Gastroesophageal sphincter (tissue), 4 donors: ENCODE measurements at regions not wholly inside any gene's neighbourhood (a gene's known extent, or its start where the extent isn't known, plus 50 kb on each side); places are given as distances from the start of the nearest gene placed in this dataset.

Source experiments
- ATAC-seq: fragments of 150-250 bp; one replicate; pipeline ENCODE4 v1.9.1; 2016; ENCODE audit warnings: mild to moderate bottlenecking, moderate library complexity
- H3K27ac ChIP-seq, 4 donors: fragments of 200-600 bp; sonication (generic) in 3 of 4; 1 replicate in 3 of 4; 2 replicates in 1 of 4; pipeline ENCODE4 v1.5.1; 2016 to 2019
- H3K27me3 ChIP-seq: fragments of 200-600 bp; sonication (generic); one replicate; pipeline ENCODE4 v1.5.1; 2019
- H3K36me3 ChIP-seq, 2 donors: fragments of 200-600 bp; sonication (generic); one replicate each; pipeline ENCODE4 v1.5.1; 2019; ENCODE audit warnings: control low read depth in 1 of 2
- H3K4me1 ChIP-seq, 3 donors: fragments of 200-600 bp; sonication (generic); 1 replicate in 2 of 3; 2 replicates in 1 of 3; pipeline ENCODE4 v1.5.1; 2016 to 2019; ENCODE audit warnings: control low read depth in 2 of 3
- H3K4me3 ChIP-seq, 2 donors: fragments of 200-600 bp; sonication (generic); one replicate each; pipeline ENCODE4 v1.5.1; 2019; ENCODE audit warnings: mild to moderate bottlenecking in 1 of 2, moderate library complexity in 1 of 2
- H3K9me3 ChIP-seq, 3 donors: fragments of 200-600 bp; sonication (generic); one replicate each; pipeline ENCODE4 v1.5.1; 2017 to 2019; ENCODE audit warnings: control low read depth in 2 of 3
- CTCF ChIP-seq, 4 experiments: fragments of 200-600 bp in 2 of 4; fragments of 450-650 bp in 2 of 4; sonication (generic) in 1 of 4; IDR thresholded peaks; one replicate each; pipeline ENCODE4 v1.5.1; 2017 to 2019; ENCODE audit warnings: antibody characterized with exemption in 4 of 4, mild to moderate bottlenecking in 2 of 4, moderate library complexity in 2 of 4
- EP300 ChIP-seq: sonication (generic); formaldehyde crosslinking; IDR thresholded peaks from one replicate; pipeline ENCODE4 v1.6.1; 2017; ENCODE audit warnings: antibody characterized with exemption, mild to moderate bottlenecking
- POLR2A ChIP-seq, 2 donors: fragments of 450-650 bp; IDR thresholded peaks; one replicate each; pipeline ENCODE4 v1.6.1; 2017; ENCODE audit warnings: antibody characterized with exemption in 2 of 2, mild to moderate bottlenecking in 2 of 2, moderate library complexity in 1 of 2
- POLR2AphosphoS5 ChIP-seq: sonication (generic); formaldehyde crosslinking; IDR thresholded peaks from one replicate; pipeline ENCODE4 v1.6.1; 2017; ENCODE audit warnings: antibody characterized with exemption
- WGBS, 2 donors: methylation state at CpG; one replicate each; pipeline ENCODE4 v1.1.5; 2018; ENCODE audit warnings: low coverage in 1 of 2; 5-methylcytosine and 5-hydroxymethylcytosine counted together

- Histone ChIP-seq H3K4me1 (no peaks in the 10 kb centered on the region), H3K36me3 (no peaks in the 10 kb centered on the region), H3K27me3 (no peaks in the 10 kb centered on the region), H3K27ac (no peak overlapping the region), H3K9me3 (no peaks in the 10 kb centered on the region), H3K4me3 (no peak overlapping the region)
- ATAC-seq = no peak
- 74 to 81% methylated on average over 3 of the region's 3 CpGs for WGBS, 2 donors
- TF ChIP-seq CTCF (IDR thresholded peaks at IDR 0.05) (no peak), POLR2AphosphoS5 (no peak), EP300 (no peak), POLR2A (IDR thresholded peaks at IDR 0.05) (no peak)
Measured at GRCh38 chr10:112887968-112888367, 62.1 kb upstream of the TCF7L2 start.

DNA sequence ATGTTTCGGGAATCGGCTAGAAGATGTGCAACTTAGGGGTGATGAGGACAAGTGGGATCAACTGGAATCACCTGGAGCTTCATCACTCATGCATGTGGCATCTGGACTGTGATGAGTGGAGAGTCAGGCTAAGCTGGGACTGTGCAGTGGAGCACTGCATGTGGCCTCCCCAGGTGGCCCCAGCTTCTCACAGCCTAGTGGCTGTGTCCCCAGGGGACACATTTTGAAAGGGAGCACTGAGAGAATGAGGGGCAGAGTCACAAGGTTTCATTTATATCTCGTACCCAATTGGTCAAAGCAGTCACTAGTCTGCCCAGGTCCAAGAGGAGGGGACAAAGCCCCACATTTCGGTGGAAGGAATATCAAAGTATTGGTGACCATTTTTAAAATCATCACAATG, 54.8 kb upstream of the TCF7L2 start:
- Histone ChIP-seq H3K9me3 (no peaks in the 10 kb centered on the region), H3K27ac (no peak overlapping the region), H3K36me3 (no peaks in the 10 kb centered on the region), H3K4me3 (no peak overlapping the region), H3K4me1 (peaks cover 0 to 13% (median 6%) of the 10 kb centered on the region in 3 donors), H3K27me3 (no peaks in the 10 kb centered on the region)
- no peak for ATAC-seq
- no peak for TF ChIP-seq EP300
- WGBS, 2 donors = 91% methylated on average over 4 of the region's 4 CpGs; no CpG with 5 or more reads in 1 of the 2 donors

- TF ChIP-seq POLR2AphosphoS5 = no peak
- Histone ChIP-seq H3K27me3 (no peaks in the 10 kb centered on the region), H3K4me1 (peaks cover 0 to 13% (median 6%) of the 10 kb centered on the region in 3 donors), H3K36me3 (no peaks in the 10 kb centered on the region), H3K4me3 (no peak overlapping the region), H3K27ac (no peak overlapping the region), H3K9me3 (no peaks in the 10 kb centered on the region)
- 82 to 100% methylated on average over 2 to 3 of the region's 3 CpGs for WGBS, 2 donors
- ATAC-seq = no peak
Measured at GRCh38 chr10:112896273-112896672, 53.8 kb upstream of the TCF7L2 start.

GRCh38 chr10:112896722-112897121, 53.3 kb upstream of the TCF7L2 start:
- 56 to 65% methylated on average over 4 to 5 of the region's 5 CpGs for WGBS, 2 donors
- H3K9me3 ChIP-seq = no peaks in the 10 kb centered on the region
- H3K27me3 ChIP-seq = no peaks in the 10 kb centered on the region
- H3K4me1 ChIP-seq = peaks cover 0 to 13% (median 6%) of the 10 kb centered on the region in 3 donors
- TF ChIP-seq EP300 = no peak
- no peak for TF ChIP-seq POLR2AphosphoS5
- TF ChIP-seq POLR2A (IDR thresholded peaks at IDR 0.05) = no peak
- TF ChIP-seq CTCF (IDR thresholded peaks at IDR 0.05) = no peak
- H3K36me3 ChIP-seq = no peaks in the 10 kb centered on the region
- H3K4me3 ChIP-seq = no peak overlapping the region
- H3K27ac ChIP-seq = no peak overlapping the region
- no peak for ATAC-seq

DNA sequence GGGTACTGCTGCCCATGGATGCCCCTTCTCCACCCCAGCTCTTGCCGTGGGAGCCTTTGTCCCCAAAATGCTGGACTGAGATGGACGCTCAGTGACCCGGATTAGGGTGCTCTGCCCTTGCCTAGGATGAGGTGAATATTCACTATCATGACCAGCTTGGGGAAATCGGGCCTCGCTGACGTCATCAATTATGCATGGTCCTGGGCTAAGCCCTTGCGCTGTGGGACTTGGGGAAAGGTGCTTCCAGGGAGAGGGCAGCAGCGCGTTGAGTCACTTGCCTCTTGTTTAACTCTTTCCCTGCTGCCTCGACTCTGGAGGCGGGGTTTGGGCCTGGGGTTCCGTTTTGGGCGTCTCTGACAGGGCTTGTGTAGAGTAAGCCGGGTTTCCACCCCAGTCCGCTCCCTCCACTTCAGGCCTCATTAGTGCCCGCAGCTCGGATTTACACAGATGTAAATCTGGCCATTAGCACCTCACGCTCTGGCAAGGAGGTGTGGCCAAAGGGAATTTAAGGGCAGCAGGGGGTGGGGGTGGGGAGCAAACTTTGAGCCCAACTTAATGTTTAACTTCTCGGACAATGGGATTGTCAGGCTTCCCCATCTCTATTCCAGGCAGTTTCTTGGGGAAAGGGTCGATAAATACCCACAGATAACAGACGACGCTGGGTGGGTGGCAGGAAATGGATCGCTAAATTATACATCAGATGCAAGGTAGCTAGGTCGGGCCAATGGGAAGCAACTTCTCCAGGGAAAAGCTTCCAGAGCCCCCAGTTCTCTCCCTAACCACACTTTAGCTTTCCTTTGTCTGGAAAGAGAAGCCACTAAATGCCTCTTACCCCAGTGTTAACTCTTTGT, 51.3 kb upstream of the TCF7L2 start:
- ATAC-seq = peak; percentile 28
- H3K9me3 ChIP-seq = no peaks in the 10 kb centered on the region
- WGBS, 2 donors = 0% methylated on average over 3 of the region's 24 CpGs; no CpG with 5 or more reads in 1 of the 2 donors
- no peaks in the 10 kb centered on the region for H3K27me3 ChIP-seq
- H3K4me3 ChIP-seq = peak overlapping the region in 1 of 2 donors; percentile 28
- no peak for TF ChIP-seq EP300
- TF ChIP-seq POLR2AphosphoS5 = no peak
- no peak for TF ChIP-seq CTCF (IDR thresholded peaks at IDR 0.05)
- H3K4me1 ChIP-seq = peaks cover 0 to 13% (median 6%) of the 10 kb centered on the region in 3 donors
- no peak overlapping the region for H3K27ac ChIP-seq
- no peaks in the 10 kb centered on the region for H3K36me3 ChIP-seq

DNA sequence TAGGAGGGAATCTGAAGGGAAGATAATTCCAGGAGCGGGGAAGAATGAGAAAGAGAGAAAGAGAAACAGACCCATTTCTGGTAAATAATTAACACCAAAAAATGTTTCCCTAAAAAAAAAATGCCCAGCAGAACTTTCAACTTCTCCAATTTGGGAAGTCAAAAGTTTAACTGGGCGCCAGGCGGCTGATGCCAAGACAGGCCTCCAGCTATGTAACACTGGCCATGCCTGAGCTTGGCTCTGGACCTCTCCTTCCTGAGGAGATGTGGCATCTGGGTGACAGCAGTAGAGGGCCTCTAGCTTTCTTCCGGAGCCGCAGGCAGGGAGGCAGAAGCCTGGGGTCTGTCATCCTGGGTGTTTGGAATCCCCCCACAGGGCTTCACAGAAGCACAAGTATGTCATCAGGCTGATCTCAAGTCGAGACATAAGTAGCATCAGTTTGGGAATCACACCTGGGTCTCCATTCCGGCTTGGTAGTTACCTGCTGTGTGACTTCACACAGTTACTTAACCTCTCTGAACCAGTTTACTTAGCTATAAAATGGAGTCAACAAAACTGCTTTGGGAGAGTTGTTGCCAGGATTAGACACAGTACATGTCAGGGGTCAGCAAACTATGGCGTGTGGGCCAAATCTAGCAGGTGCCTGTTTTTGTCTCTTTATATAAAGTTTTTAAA, 50.5 kb upstream of the TCF7L2 start:
- ATAC-seq = no peak
- H3K36me3 ChIP-seq = no peaks in the 10 kb centered on the region
- no peak overlapping the region for H3K4me3 ChIP-seq
- no peaks in the 10 kb centered on the region for H3K27me3 ChIP-seq
- TF ChIP-seq CTCF (IDR thresholded peaks at IDR 0.05) (no peak), POLR2AphosphoS5 (no peak), EP300 (no peak), POLR2A (IDR thresholded peaks at IDR 0.05) (no peak)
- WGBS, 2 donors = 73 to 90% methylated on average over 3 to 5 of the region's 8 CpGs
- H3K27ac ChIP-seq = no peak overlapping the region
- H3K9me3 ChIP-seq = no peaks in the 10 kb centered on the region
- H3K4me1 ChIP-seq = peaks cover 0 to 13% (median 6%) of the 10 kb centered on the region in 3 donors
